ENCODE measurements at regions not wholly inside any gene's neighbourhood (a gene's known extent, or its start where the extent isn't known, plus 50 kb on each side); places are given as distances from the start of the nearest gene placed in this dataset.

GRCh38 chr5:2249442-2249841, 366.7 kb upstream of the IRX4 start:
- no peak for TF ChIP-seq SIN3A (conservative IDR thresholded peaks at IDR 0.05 in 1 of 2, IDR thresholded peaks at IDR 0.05 in 1 of 2; ENCODE audit: low read depth in 1 of 2, low read length in 2 of 2)
- no peak for TF ChIP-seq POLR2A (IDR thresholded peaks at IDR 0.05; ENCODE audit: control extremely low read depth in 1 of 2, low read depth in 2 of 2, low read length in 2 of 2)
- no peak for TF ChIP-seq KDM5A (IDR thresholded peaks at IDR 0.05; ENCODE audit: low read length)
- TF ChIP-seq CTCF (IDR thresholded peaks at IDR 0.05; ENCODE audit: control extremely low read depth in 1 of 3, insufficient read depth in 1 of 3, low read depth in 1 of 3, low read length in 3 of 3): no peak

Measured in H1 (cell line).